HCT116 (cell line): ENCODE measurements at regions not wholly inside any gene's neighbourhood (a gene's known extent, or its start where the extent isn't known, plus 50 kb on each side); places are given as distances from the start of the nearest gene placed in this dataset.

Experiments
- CTCF ChIP-seq, 3 experiments: fragments of 200-600 bp in 1 of 3; sonication (generic) in 1 of 3; IDR thresholded peaks in 2 of 3; conservative IDR thresholded peaks in 1 of 3; 2 replicates each; pipeline ENCODE4 v1.5.1; 2012 to 2017; ENCODE audit warnings: low read depth in 2 of 3, low read length in 2 of 3, antibody characterized with exemption in 1 of 3, borderline replicate concordance in 1 of 3, control low read depth in 1 of 3, mild to moderate bottlenecking in 1 of 3, mixed read lengths in 1 of 3, mixed run types in 1 of 3, moderate library complexity in 1 of 3; ENCODE audit not compliant: insufficient read depth in 1 of 3
- POLR2A ChIP-seq: IDR thresholded peaks from 2 replicates; pipeline ENCODE4 v1.7.0; 2011; ENCODE audit warnings: borderline replicate concordance; ENCODE audit not compliant: insufficient read depth, insufficient read length; ENCODE audit errors: extremely low read depth

DNA sequence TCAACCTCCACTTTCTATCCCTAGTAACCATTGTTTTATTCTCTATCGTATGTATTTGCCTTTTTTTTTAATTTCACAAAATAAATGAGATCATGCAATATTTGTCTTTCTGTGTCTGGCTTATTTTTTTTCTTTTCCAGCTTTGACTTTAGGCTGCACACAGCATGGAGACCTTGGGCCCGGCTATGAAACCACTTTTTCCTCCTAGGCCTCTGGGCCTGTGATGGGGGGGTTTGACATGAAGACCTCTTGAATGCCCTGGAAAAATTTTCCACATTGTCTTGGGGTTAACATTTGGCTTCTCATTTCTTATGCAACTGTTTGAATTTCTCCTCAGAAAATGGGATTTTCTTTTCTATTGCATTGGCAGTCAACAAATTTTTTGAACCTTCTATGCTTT, 100.2 kb upstream of the BTG3 start:
- TF ChIP-seq POLR2A (no peak), CTCF (IDR thresholded peaks at IDR 0.05 in 2 of 3, conservative IDR thresholded peaks at IDR 0.05 in 1 of 3; ENCODE audit: borderline replicate concordance in 1 of 3, insufficient read depth in 1 of 3, low read depth in 2 of 3, low read length in 2 of 3) (no peak)
